DOHH2 (cell line): ENCODE measurements at regions not wholly inside any gene's neighbourhood (a gene's known extent, or its start where the extent isn't known, plus 50 kb on each side); places are given as distances from the start of the nearest gene placed in this dataset.

ENCODE experiments used
- H3F3A ChIP-seq: fragments of 200-600 bp; sonication (generic), shearing (Covaris generic); 2 replicates; pipeline ENCODE4 v1.6.0; 2016; ENCODE audit warnings: antibody characterized with exemption, mild to moderate bottlenecking; ENCODE audit not compliant: control insufficient read depth, insufficient read depth
- H3K27ac ChIP-seq: fragments of 200-600 bp; sonication (generic); 2 replicates; pipeline ENCODE4 v1.5.1; 2014; ENCODE audit warnings: low read depth, mild to moderate bottlenecking, low read length, moderate library complexity
- H3K27me3 ChIP-seq: fragments of 200-600 bp; sonication (generic); 2 replicates; pipeline ENCODE4 v1.6.1; 2014; ENCODE audit warnings: mild to moderate bottlenecking, low read length, mixed read lengths; ENCODE audit not compliant: control insufficient read depth
- H3K36me3 ChIP-seq: fragments of 200-600 bp; sonication (generic); 2 replicates; pipeline ENCODE4 v1.6.1; 2014; ENCODE audit warnings: mild to moderate bottlenecking, low read length, moderate library complexity, mixed read lengths; ENCODE audit not compliant: control insufficient read depth
- H3K4me1 ChIP-seq: fragments of 200-600 bp; sonication (generic); 2 replicates; pipeline ENCODE4 v1.6.1; 2014; ENCODE audit warnings: mild to moderate bottlenecking, low read length, mixed read lengths; ENCODE audit not compliant: control insufficient read depth
- H3K4me2 ChIP-seq: fragments of 200-600 bp; sonication (generic); 2 replicates; pipeline ENCODE4 v1.6.0; 2014; ENCODE audit warnings: mild to moderate bottlenecking, low read length, moderate library complexity
- H3K4me3 ChIP-seq: fragments of 200-600 bp; sonication (generic); 2 replicates; pipeline ENCODE4 v1.5.1; 2014; ENCODE audit warnings: mild to moderate bottlenecking, low read length, mixed read lengths
- H3K79me2 ChIP-seq: fragments of 200-600 bp; sonication (generic); 2 replicates; pipeline ENCODE4 v1.6.1; 2014; ENCODE audit warnings: mild to moderate bottlenecking, low read length, mixed read lengths; ENCODE audit not compliant: control insufficient read depth
- H3K9me2 ChIP-seq: fragments of 200-600 bp; sonication (generic); replicated peaks from 2 replicates; pipeline ENCODE4 v1.6.1; 2014; ENCODE audit warnings: mild to moderate bottlenecking, low read length, mixed read lengths; ENCODE audit not compliant: control insufficient read depth
- H3K9me3 ChIP-seq: fragments of 200-600 bp; sonication (generic); 2 replicates; pipeline ENCODE4 v1.6.1; 2014; ENCODE audit warnings: antibody characterized with exemption, low read length, mixed read lengths; ENCODE audit not compliant: control insufficient read depth, insufficient read depth
- H4K20me1 ChIP-seq: fragments of 200-600 bp; sonication (generic); 2 replicates; pipeline ENCODE4 v1.6.0; 2014; ENCODE audit warnings: low read depth, mild to moderate bottlenecking, antibody characterized with exemption, low read length, moderate library complexity; ENCODE audit not compliant: control insufficient read depth, insufficient read depth
- CTCF ChIP-seq: fragments of 200-600 bp; sonication (generic); IDR thresholded peaks from one replicate; pipeline ENCODE4 v1.5.1; 2014; ENCODE audit warnings: antibody characterized with exemption, mild to moderate bottlenecking, low read depth, low read length; ENCODE audit not compliant: poor library complexity, severe bottlenecking
- EZH2phosphoT487 ChIP-seq: fragments of 200-600 bp; sonication (generic); IDR thresholded peaks from 2 replicates; pipeline ENCODE4 v1.6.1; 2017; ENCODE audit warnings: borderline replicate concordance, mild to moderate bottlenecking, antibody characterized with exemption, low read length, moderate library complexity, mixed read lengths

- Histone ChIP-seq H4K20me1 (no peaks in the 10 kb centered on the region), H3K36me3 (no peaks in the 10 kb centered on the region), H3K9me2 (no peaks in the 10 kb centered on the region), H3K4me3 (no peak overlapping the region), H3K4me2 (no peak overlapping the region), H3F3A (no peaks in the 10 kb centered on the region), H3K4me1 (no peaks in the 10 kb centered on the region), H3K9me3 (no peaks in the 10 kb centered on the region), H3K27ac (no peak overlapping the region), H3K79me2 (no peaks in the 10 kb centered on the region), H3K27me3 (no peaks in the 10 kb centered on the region)
- TF ChIP-seq EZH2phosphoT487 = no peak
- no peak for TF ChIP-seq CTCF
Measured at GRCh38 chr13:86758116-86758515, 913.1 kb upstream of the SLITRK5 start.

- Histone ChIP-seq H3K9me2 (no peaks in the 10 kb centered on the region), H3K9me3 (peaks cover 6% of the 10 kb centered on the region; the same call in 1 of the 2 replicates), H3K79me2 (no peaks in the 10 kb centered on the region), H3K4me3 (no peak overlapping the region), H3K27me3 (no peaks in the 10 kb centered on the region), H4K20me1 (no peaks in the 10 kb centered on the region), H3K27ac (no peak overlapping the region), H3F3A (no peaks in the 10 kb centered on the region), H3K36me3 (no peaks in the 10 kb centered on the region), H3K4me1 (no peaks in the 10 kb centered on the region), H3K4me2 (no peak overlapping the region)
- no peak for TF ChIP-seq EZH2phosphoT487
- no peak for TF ChIP-seq CTCF
Measured at GRCh38 chr13:86760620-86761019, 910.6 kb upstream of the SLITRK5 start.

GRCh38 chr13:86765462-86765861, 905.7 kb upstream of the SLITRK5 start:
- Histone ChIP-seq H3K27ac (no peak overlapping the region), H3K36me3 (no peaks in the 10 kb centered on the region)
- TF ChIP-seq EZH2phosphoT487 = no peak
- no peak for TF ChIP-seq CTCF

More at GRCh38 chr13:86765462-86765861, 905.7 kb upstream of the SLITRK5 start:
- Histone ChIP-seq H3K79me2 (no peaks in the 10 kb centered on the region), H3K4me1 (no peaks in the 10 kb centered on the region), H3K9me3 (peaks cover 6% of the 10 kb centered on the region; the same call in 1 of the 2 replicates), H3K4me2 (no peak overlapping the region), H3F3A (no peaks in the 10 kb centered on the region), H3K27me3 (no peaks in the 10 kb centered on the region), H4K20me1 (no peaks in the 10 kb centered on the region), H3K4me3 (no peak overlapping the region), H3K9me2 (no peaks in the 10 kb centered on the region)
